ENCODE measurements at regions not wholly inside any gene's neighbourhood (a gene's known extent, or its start where the extent isn't known, plus 50 kb on each side); places are given as distances from the start of the nearest gene placed in this dataset.

- no peaks in the 10 kb centered on the region for H3F3A ChIP-seq (ENCODE audit: control insufficient read depth, insufficient read depth)
- no peaks in the 10 kb centered on the region for H3K36me3 ChIP-seq (ENCODE audit: control insufficient read depth, low read length)
- H3K27me3 ChIP-seq (ENCODE audit: control insufficient read depth, low read length), result no peaks in the 10 kb centered on the region
- no peak overlapping the region for H3K4me2 ChIP-seq (ENCODE audit: low read length)
- no peaks in the 10 kb centered on the region for H3K79me2 ChIP-seq (ENCODE audit: control insufficient read depth, low read length)
- H3K9me3 ChIP-seq (ENCODE audit: control insufficient read depth, insufficient read depth, low read length), result no peaks in the 10 kb centered on the region
- no peak overlapping the region for H3K27ac ChIP-seq (ENCODE audit: low read depth, low read length)
- no peak overlapping the region for H3K4me3 ChIP-seq (ENCODE audit: low read length)
- no peaks in the 10 kb centered on the region for H4K20me1 ChIP-seq (ENCODE audit: control insufficient read depth, insufficient read depth, low read depth, low read length)
- TF ChIP-seq CTCF (IDR thresholded peaks at IDR 0.05; ENCODE audit: low read depth, low read length, poor library complexity, severe bottlenecking), result no peak
- no peak for TF ChIP-seq EZH2phosphoT487 (IDR thresholded peaks at IDR 0.05; ENCODE audit: borderline replicate concordance, low read length)
- no peaks in the 10 kb centered on the region for H3K4me1 ChIP-seq (ENCODE audit: control insufficient read depth, low read length)
- H3K9me2 ChIP-seq (replicated peaks; ENCODE audit: control insufficient read depth, low read length), result no peaks in the 10 kb centered on the region
Measured at GRCh38 chr6:105692613-105693215, 289.8 kb upstream of the PREP start.

GRCh38 chr6:105691971-105692370 is 289.1 kb upstream of the PREP start:
- TF ChIP-seq CTCF (IDR thresholded peaks at IDR 0.05; ENCODE audit: low read depth, low read length, poor library complexity, severe bottlenecking), result no peak
- TF ChIP-seq EZH2phosphoT487 (IDR thresholded peaks at IDR 0.05; ENCODE audit: borderline replicate concordance, low read length), result no peak
- Histone ChIP-seq H4K20me1 (ENCODE audit: control insufficient read depth, insufficient read depth, low read depth, low read length) (no peaks in the 10 kb centered on the region), H3K4me2 (ENCODE audit: low read length) (no peak overlapping the region), H3F3A (ENCODE audit: control insufficient read depth, insufficient read depth) (no peaks in the 10 kb centered on the region), H3K4me1 (ENCODE audit: control insufficient read depth, low read length) (no peaks in the 10 kb centered on the region), H3K79me2 (ENCODE audit: control insufficient read depth, low read length) (no peaks in the 10 kb centered on the region), H3K36me3 (ENCODE audit: control insufficient read depth, low read length) (no peaks in the 10 kb centered on the region), H3K9me3 (ENCODE audit: control insufficient read depth, insufficient read depth, low read length) (no peaks in the 10 kb centered on the region), H3K4me3 (ENCODE audit: low read length) (no peak overlapping the region), H3K9me2 (replicated peaks; ENCODE audit: control insufficient read depth, low read length) (no peaks in the 10 kb centered on the region), H3K27ac (ENCODE audit: low read depth, low read length) (no peak overlapping the region), H3K27me3 (ENCODE audit: control insufficient read depth, low read length) (no peaks in the 10 kb centered on the region)

GRCh38 chr6:105691081-105691480 is 288.2 kb upstream of the PREP start:
- no peaks in the 10 kb centered on the region for H3K27me3 ChIP-seq (ENCODE audit: control insufficient read depth, low read length)
- no peaks in the 10 kb centered on the region for H3K4me1 ChIP-seq (ENCODE audit: control insufficient read depth, low read length)
- no peak overlapping the region for H3K27ac ChIP-seq (ENCODE audit: low read depth, low read length)
- no peaks in the 10 kb centered on the region for H4K20me1 ChIP-seq (ENCODE audit: control insufficient read depth, insufficient read depth, low read depth, low read length)
- H3K4me3 ChIP-seq (ENCODE audit: low read length), result no peak overlapping the region
- no peaks in the 10 kb centered on the region for H3K9me2 ChIP-seq (replicated peaks; ENCODE audit: control insufficient read depth, low read length)
- H3F3A ChIP-seq (ENCODE audit: control insufficient read depth, insufficient read depth), result no peaks in the 10 kb centered on the region
- no peaks in the 10 kb centered on the region for H3K36me3 ChIP-seq (ENCODE audit: control insufficient read depth, low read length)
- TF ChIP-seq EZH2phosphoT487 (IDR thresholded peaks at IDR 0.05; ENCODE audit: borderline replicate concordance, low read length), result no peak
- no peak for TF ChIP-seq CTCF (IDR thresholded peaks at IDR 0.05; ENCODE audit: low read depth, low read length, poor library complexity, severe bottlenecking)
- H3K4me2 ChIP-seq (ENCODE audit: low read length), result no peak overlapping the region
- H3K9me3 ChIP-seq (ENCODE audit: control insufficient read depth, insufficient read depth, low read length), result no peaks in the 10 kb centered on the region
- no peaks in the 10 kb centered on the region for H3K79me2 ChIP-seq (ENCODE audit: control insufficient read depth, low read length)

Data from DOHH2 (cell line).